ENCODE measurements at regions not wholly inside any gene's neighbourhood (a gene's known extent, or its start where the extent isn't known, plus 50 kb on each side); places are given as distances from the start of the nearest gene placed in this dataset.

- H3K4me3 ChIP-seq (replicated peaks; ENCODE audit: low read depth, low read length) = no peak overlapping the region
- TF ChIP-seq CTCF (IDR thresholded peaks at IDR 0.05; ENCODE audit: low read depth, low read length, missing control alignments) = no peak
- DNase-seq (ENCODE audit: extremely low read depth, low read depth) = no peak
Measured at GRCh38 chr3:79930196-79930595, 162.4 kb upstream of the ROBO1 start.

- no peak for TF ChIP-seq CTCF (IDR thresholded peaks at IDR 0.05; ENCODE audit: low read depth, low read length, missing control alignments)
- H3K4me3 ChIP-seq (replicated peaks; ENCODE audit: low read depth, low read length) = no peak overlapping the region
- no peak for DNase-seq (ENCODE audit: extremely low read depth, low read depth)
Measured at GRCh38 chr3:79928687-79929408, 161.1 kb upstream of the ROBO1 start.

- no peak for TF ChIP-seq CTCF (IDR thresholded peaks at IDR 0.05; ENCODE audit: low read depth, low read length, missing control alignments)
- no peak overlapping the region for H3K4me3 ChIP-seq (replicated peaks; ENCODE audit: low read depth, low read length)
- DNase-seq (ENCODE audit: extremely low read depth, low read depth) = no peak
Measured at GRCh38 chr3:79926522-79926921, 158.7 kb upstream of the ROBO1 start.

- no peak overlapping the region for H3K4me3 ChIP-seq (replicated peaks; ENCODE audit: low read depth, low read length)
- TF ChIP-seq CTCF (IDR thresholded peaks at IDR 0.05; ENCODE audit: low read depth, low read length, missing control alignments) = no peak
- no peak for DNase-seq (ENCODE audit: extremely low read depth, low read depth)
Measured at GRCh38 chr3:79922633-79923032, 154.8 kb upstream of the ROBO1 start.

GRCh38 chr3:79917561-79917960 is 149.8 kb upstream of the ROBO1 start:
- no peak for DNase-seq (ENCODE audit: extremely low read depth, low read depth)
- H3K4me3 ChIP-seq (replicated peaks; ENCODE audit: low read depth, low read length) = no peak overlapping the region
- TF ChIP-seq CTCF (IDR thresholded peaks at IDR 0.05; ENCODE audit: low read depth, low read length, missing control alignments) = no peak

GRCh38 chr3:79910337-79910736 is 142.5 kb upstream of the ROBO1 start:
- no peak for TF ChIP-seq CTCF (IDR thresholded peaks at IDR 0.05; ENCODE audit: low read depth, low read length, missing control alignments)
- H3K4me3 ChIP-seq (replicated peaks; ENCODE audit: low read depth, low read length) = no peak overlapping the region
- DNase-seq (ENCODE audit: extremely low read depth, low read depth) = no peak

GRCh38 chr3:79906106-79906505 is 138.3 kb upstream of the ROBO1 start:
- no peak for TF ChIP-seq CTCF (IDR thresholded peaks at IDR 0.05; ENCODE audit: low read depth, low read length, missing control alignments)
- no peak overlapping the region for H3K4me3 ChIP-seq (replicated peaks; ENCODE audit: low read depth, low read length)
- DNase-seq (ENCODE audit: extremely low read depth, low read depth) = no peak
